Cardiac septum (tissue), 1 donor: ENCODE measurements at regions not wholly inside any gene's neighbourhood (a gene's known extent, or its start where the extent isn't known, plus 50 kb on each side); places are given as distances from the start of the nearest gene placed in this dataset.
A peak's percentile ranks its signal among the peaks of the same experiment; 100 is the strongest.

Experiments used
- DNase-seq: peaks from one replicate; pipeline ENCODE4 v3.0.0-alpha.2; 2020; ENCODE audit warnings: low spot score
- intact Hi-C: fragments of 100-400 bp; cut with DNase I; formaldehyde crosslinking; loops from one replicate; pipeline ENCODE4 v1.14.0; 2022
- donor health status: DM: no; HTN: no; CAD: no.

- DNase-seq: no peak
- intact Hi-C loops: no loop called here
Measured at GRCh38 chr10:4522296-4523000, 303.6 kb upstream of the AKR1E2 start.

GRCh38 chr10:4519658-4520402 lies 306.2 kb upstream of the AKR1E2 start:
- intact Hi-C loops: loop anchor here (10.0 kb wide), 2 partner anchors 435 to 605 kb away; no protein-coding TSS in a partner anchor
- no peak for DNase-seq

- intact Hi-C loops: loop anchor here (10.0 kb wide), 2 partner anchors 433 to 603 kb away; no protein-coding TSS in a partner anchor
- no peak for DNase-seq
Measured at GRCh38 chr10:4517746-4518145, 308.3 kb upstream of the AKR1E2 start.

GRCh38 chr10:4515721-4516120 lies 310.3 kb upstream of the AKR1E2 start:
- no peak for DNase-seq
- intact Hi-C loops: loop anchor here (2.0 to 10.0 kb wide), 3 partner anchors 147 to 601 kb away; no protein-coding TSS in a partner anchor

- DNase-seq: peak; percentile 82
- intact Hi-C loops: loop anchor here (2.0 to 10.0 kb wide), 4 partner anchors 148 to 727 kb away; partner anchors contain the start of gene KLF6
Measured at GRCh38 chr10:4514445-4515108, 311.4 kb upstream of the AKR1E2 start.

- intact Hi-C loops: loop anchor here (2.0 to 10.0 kb wide), 4 partner anchors 254 to 725 kb away; partner anchors contain the start of gene KLF6
- DNase-seq: peak; percentile 78
Measured at GRCh38 chr10:4512671-4513240, 313.3 kb upstream of the AKR1E2 start.

GRCh38 chr10:4512196-4512595 lies 313.8 kb upstream of the AKR1E2 start:
- intact Hi-C loops: loop anchor here (2.0 to 10.0 kb wide), 4 partner anchors 255 to 725 kb away; partner anchors contain the start of gene KLF6
- no peak for DNase-seq

- DNase-seq: no peak
- intact Hi-C loops: loop anchor here (5.0 to 10.0 kb wide), 3 partner anchors 427 to 724 kb away; partner anchors contain the start of gene KLF6
Measured at GRCh38 chr10:4511509-4511908, 314.5 kb upstream of the AKR1E2 start.

- intact Hi-C loops: no loop called here
- DNase-seq: no peak
Measured at GRCh38 chr10:4509405-4509804, 316.6 kb upstream of the AKR1E2 start.

GRCh38 chr10:4506095-4506494 lies 319.9 kb upstream of the AKR1E2 start:
- intact Hi-C loops: no loop called here
- no peak for DNase-seq

- DNase-seq: no peak
- intact Hi-C loops: no loop called here
Measured at GRCh38 chr10:4504550-4504949, 321.5 kb upstream of the AKR1E2 start.

GRCh38 chr10:4503076-4503475 lies 322.9 kb upstream of the AKR1E2 start:
- no peak for DNase-seq
- intact Hi-C loops: no loop called here

GRCh38 chr10:4501306-4501705 lies 324.7 kb upstream of the AKR1E2 start:
- intact Hi-C loops: no loop called here
- DNase-seq: no peak

GRCh38 chr10:4498711-4499251 lies 327.2 kb upstream of the AKR1E2 start:
- no peak for DNase-seq
- intact Hi-C loops: loop anchor here (2.0 to 5.0 kb wide), 2 partner anchors 256 to 706 kb away; no protein-coding TSS in a partner anchor

GRCh38 chr10:4494551-4494950 lies 331.5 kb upstream of the AKR1E2 start:
- intact Hi-C loops: no loop called here
- DNase-seq: no peak

GRCh38 chr10:4492202-4492601 lies 333.8 kb upstream of the AKR1E2 start:
- intact Hi-C loops: no loop called here
- no peak for DNase-seq

GRCh38 chr10:4488904-4489303 lies 337.1 kb upstream of the AKR1E2 start:
- intact Hi-C loops: no loop called here
- DNase-seq: no peak

- intact Hi-C loops: no loop called here
Measured at GRCh38 chr10:4485636-4486035, 340.4 kb upstream of the AKR1E2 start.

GRCh38 chr10:4483811-4484210 lies 342.2 kb upstream of the AKR1E2 start:
- no peak for DNase-seq
- intact Hi-C loops: no loop called here

More at GRCh38 chr10:4485636-4486035, 340.4 kb upstream of the AKR1E2 start:
- no peak for DNase-seq
